AG20443 (cell line): ENCODE measurements at regions not wholly inside any gene's neighbourhood (a gene's known extent, or its start where the extent isn't known, plus 50 kb on each side); places are given as distances from the start of the nearest gene placed in this dataset.
A peak's percentile ranks its signal among the peaks of the same experiment; 100 is the strongest.
"Not testable (repeated sequence)": the region's sequence is repeated elsewhere in the genome, so short reads cannot be mapped to it uniquely, and the experiment has no call there.

Source experiments
- DNase-seq: peaks from one replicate; pipeline ENCODE4 v3.0.0; 2012; ENCODE audit warnings: low spot score, mixed read lengths

- no peak for DNase-seq
Observed at GRCh38 chr12:38016602-38017001, 300.0 kb upstream of the ALG10B start.

DNA sequence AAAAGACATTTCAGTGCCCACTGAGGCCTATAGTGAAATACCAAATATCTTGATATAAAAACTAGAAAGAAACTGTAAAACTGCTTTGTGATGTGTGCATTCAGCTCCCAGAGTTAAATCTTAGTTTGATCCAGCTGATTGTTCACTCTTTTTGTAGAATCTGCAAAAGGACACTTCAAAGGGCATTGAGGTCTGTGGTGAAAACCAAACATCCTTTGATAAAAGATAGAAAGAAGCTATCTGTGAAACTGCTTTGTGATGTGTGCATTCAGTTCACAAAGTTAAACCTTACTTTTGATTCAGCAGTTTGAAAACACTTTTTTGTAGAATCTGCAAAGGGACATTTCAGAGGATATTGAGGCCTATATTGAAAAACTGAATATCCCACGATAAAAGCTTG lies 290.7 kb upstream of the ALG10B start:
- no peak for DNase-seq

DNA sequence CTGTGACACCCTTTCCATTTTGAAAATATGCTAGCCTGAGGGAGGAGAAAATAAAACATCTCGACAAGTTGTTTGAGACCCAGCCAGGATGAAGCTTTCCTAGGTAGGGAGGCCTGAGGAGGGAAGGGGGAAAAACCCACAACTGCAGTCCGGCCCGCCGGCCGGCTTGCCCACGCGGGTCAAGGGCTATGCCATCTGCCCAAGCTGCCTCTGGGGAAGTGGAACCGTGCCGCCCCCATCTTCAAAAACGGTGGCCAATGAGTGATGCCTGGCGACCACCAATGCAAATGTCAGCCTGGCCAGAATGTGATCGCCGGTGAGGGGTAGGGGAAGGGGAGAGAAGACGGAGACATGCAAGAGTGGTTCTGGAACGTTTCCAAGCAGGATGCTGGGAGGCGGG lies 263.5 kb upstream of the ALG10B start:
- no peak for DNase-seq

DNA sequence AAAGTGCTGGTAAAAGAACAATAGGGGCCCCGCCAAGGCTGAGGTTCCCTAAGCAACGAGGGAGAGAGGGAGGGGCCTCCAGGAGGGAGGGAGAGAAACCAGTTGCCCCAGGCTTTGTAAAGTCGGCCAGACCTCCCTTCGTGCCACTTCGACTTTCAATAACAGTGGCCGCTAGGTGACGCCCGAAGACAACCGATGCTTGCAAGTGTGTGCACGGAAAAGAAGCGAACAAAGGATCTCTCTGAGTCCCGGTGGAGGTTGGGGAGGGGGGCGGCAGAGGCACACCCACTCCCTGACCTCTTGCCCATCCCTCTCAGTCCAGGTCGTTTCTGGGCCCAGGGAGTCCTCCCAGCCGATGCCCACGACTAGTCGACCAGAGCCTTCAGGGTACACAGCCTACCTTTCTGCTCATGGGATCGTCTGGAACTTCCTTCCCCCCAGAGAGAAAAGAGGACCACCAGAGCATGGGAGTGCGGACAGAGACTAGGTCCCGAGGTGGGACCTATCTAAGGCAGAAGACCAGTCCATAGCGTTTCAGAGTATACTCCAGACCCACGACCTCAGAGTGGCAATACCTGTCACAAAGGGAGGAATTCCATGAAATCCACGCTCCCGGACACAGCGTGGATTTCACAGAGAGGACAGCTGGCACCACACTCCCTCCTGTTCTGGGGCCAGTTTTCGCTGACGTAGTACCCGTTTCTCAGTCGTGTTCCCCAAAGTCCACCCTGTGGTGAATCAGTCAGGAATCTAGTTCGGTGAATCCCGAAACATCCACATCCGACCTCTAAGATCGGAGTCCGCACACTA lies 262.7 kb upstream of the ALG10B start:
- DNase-seq: no peak

DNA sequence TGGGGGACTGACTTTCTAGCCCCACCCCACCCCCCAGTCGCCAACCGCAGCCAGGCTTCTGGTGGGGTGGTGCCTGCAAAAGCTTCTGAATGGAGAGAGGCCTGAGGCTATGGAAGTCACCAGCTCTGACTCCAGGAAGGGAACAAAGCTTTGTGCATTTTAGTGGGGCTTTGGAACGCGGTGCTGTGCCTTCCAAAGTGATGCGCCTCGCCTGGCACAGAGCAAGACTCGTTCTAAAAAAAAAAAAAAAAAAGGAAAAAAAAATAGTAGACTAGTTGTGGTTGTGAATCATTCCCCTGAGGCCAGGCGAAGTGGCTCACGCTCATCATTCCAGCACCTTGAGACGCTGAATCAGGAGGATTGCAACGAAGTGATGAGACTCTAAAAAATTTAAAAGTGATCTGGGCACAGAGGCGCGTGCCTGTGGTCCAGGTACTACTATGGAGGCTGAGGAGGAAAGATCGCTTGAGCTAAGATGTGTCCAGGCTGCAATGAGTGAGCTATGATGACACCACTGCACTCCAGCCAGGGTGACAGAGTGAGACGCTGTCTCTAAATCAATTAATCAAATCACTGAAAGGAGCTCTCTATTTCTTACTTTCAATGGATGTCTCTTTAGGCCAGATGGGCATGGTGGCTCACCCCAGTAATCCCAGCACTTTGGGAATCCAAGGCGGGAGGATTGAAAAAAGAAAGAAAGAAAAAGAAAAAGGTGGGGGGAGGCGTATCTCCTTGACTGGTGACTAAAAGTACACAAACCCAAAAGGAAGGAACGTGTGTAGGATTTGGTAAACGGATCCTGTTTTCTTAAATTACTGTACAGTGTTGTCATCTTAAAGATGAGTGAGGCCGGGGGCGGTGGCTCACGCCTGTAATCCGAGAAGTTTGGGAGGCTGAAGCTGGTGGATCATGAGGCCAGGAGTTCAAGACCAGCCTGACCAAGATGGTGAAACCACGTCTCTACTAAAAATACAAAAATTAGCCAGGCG lies 259.6 kb upstream of the ALG10B start:
- DNase-seq: no peak

DNA sequence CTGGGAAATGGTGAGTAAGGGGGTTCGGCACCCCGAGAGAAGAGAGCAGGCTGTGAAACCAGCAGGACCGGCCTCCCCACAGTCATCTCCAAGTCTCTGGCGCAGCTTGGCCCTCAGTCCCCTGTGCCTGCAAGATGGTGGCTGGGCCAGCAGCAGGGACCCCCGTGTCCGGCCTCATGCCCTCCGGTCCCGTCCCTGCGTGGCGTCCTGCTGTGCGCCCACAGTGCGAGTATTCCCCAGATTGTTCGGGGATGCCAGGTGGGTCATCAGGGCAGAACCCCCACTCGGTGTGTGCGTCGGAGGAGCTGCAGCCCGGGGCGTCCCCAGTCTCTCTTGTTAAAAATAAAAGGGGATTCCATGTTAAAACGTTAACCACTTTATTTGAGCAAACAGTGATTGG lies 216.9 kb upstream of the ALG10B start:
- no peak for DNase-seq

- no peak for DNase-seq
Observed at GRCh38 chr12:38101753-38102152, 214.8 kb upstream of the ALG10B start.

- no peak for DNase-seq
Observed at GRCh38 chr12:38102197-38102596, 214.4 kb upstream of the ALG10B start.

GRCh38 chr12:38110026-38110699 lies 206.4 kb upstream of the ALG10B start:
- DNase-seq: no peak

GRCh38 chr12:38113991-38114390 lies 202.6 kb upstream of the ALG10B start:
- DNase-seq: no peak

GRCh38 chr12:38116968-38117367 lies 199.6 kb upstream of the ALG10B start:
- no peak for DNase-seq

DNA sequence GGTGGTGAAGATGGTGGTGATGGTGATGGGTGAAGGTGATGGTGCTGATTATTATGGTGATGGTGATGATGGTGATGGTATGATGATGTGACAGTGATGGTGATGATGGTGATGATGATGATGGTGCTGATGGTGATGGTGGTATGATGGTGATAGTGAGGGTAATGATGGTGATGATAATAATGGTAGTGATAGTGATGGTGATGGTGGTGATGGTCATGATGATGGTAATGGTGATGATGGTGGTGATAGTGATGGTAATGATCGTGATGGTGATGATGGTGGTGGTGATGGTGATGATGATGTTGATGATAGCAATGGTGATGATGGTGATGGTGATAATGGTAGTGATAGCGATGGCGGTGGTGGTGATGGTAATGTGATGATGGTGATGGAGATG lies 197.9 kb upstream of the ALG10B start:
- no peak for DNase-seq

DNA sequence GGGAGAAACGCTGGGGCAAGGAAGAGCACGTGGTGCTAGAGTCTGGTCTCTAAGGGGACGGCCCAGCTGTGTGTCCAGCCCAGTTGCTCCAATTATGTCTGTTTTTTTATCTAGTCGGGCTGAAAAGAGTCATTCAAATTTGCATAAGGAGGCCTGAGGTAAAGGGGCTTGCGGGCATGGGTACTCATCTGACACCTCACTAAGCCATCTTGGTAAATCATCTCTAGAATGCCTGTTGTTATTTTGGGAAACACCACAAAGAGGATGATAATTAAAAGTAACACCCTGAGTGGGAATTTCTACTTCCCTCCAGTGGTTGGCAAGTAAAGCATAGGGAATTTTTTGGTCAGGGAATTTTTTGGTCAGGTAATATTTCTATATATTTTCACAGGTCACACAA lies 196.1 kb upstream of the ALG10B start:
- no peak for DNase-seq

- DNase-seq: not testable (repeated sequence)
Observed at GRCh38 chr12:38123028-38123427, 193.5 kb upstream of the ALG10B start.

DNA sequence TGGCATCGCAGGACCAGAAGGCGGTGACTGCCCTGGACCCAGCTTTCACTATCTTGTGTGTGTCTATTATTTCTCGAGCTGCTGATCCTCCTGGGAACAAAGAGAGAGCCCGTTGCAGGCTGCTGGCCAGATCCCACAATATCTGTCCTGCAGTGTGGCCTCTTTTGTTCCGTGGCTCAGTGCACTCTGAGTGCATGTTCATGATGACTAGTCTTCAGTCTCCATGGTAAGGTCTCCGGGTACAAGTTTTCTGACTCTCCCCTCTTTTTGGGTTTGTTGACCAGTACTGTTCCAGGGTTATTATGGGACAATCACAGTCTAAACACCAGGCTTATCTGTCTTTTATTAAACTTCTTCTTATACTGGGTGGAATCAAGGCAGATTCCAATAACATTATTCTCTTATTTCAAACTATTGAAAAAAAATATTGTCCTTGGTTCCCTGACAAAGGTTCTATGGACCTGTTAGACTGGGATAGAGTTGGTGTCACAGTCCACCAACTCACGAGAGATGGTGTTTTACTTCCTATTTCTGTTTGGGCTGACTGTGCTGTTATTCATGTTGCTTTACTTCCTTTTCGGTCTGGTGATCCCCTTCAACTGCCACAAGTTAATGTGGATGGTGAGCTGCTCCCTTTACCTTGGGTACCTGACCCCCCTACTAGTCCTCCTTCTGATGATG lies 192.9 kb upstream of the ALG10B start:
- no peak for DNase-seq

DNA sequence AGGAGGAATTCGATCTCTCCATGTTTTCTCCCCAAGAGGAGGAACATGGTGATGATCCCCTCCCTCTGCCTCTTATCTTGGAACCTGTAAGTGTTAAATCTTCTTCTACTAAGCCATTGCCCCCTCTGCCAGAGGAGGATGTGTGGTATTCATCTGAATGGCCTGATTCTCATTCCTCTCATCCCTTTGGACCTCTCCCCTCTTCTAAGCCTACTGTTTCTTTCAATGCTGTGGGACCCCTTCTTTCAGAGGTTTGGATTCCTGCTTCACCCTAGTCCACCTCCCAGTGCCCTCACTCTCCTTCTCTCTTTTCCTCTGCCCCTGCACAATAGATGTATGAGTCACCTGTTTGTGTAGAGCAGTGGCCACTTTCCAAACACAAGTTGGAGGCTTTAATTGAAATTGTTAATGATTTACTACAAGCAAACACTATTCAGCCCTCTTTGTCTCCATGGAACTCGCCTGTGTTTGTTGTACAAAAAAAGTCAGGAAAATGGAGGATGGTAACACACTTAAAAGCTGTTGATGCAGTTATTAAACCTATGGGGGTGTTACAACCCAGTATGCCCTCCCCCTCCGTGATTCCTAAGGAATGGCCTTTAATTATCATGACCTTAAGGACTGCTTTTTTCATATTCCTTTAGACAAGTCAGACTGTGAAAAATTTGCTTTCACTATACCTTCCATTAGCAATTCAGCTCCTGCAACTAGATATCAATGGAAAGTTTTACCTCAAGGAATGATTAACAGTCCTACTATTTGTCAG lies 192.1 kb upstream of the ALG10B start:
- DNase-seq: no peak

DNA sequence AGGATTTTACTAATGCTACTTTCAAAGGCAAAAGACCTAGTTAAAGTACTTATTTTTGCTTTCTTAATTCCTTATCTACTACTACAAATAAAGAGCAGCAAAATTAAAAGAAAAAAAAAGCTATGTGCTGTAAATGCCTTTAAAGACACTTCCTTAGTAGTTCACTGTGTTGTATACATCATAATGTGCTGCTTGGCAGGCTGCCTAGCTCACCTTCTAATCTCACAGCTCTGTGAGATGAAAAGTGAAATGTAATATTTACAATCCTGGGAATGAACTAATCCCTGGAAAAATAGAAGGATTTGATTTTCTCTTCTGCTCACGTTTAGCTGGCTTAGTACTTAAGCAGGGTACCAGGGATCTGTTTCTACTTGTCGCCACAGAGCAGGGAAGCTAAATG lies 184.4 kb upstream of the ALG10B start:
- no peak for DNase-seq

DNA sequence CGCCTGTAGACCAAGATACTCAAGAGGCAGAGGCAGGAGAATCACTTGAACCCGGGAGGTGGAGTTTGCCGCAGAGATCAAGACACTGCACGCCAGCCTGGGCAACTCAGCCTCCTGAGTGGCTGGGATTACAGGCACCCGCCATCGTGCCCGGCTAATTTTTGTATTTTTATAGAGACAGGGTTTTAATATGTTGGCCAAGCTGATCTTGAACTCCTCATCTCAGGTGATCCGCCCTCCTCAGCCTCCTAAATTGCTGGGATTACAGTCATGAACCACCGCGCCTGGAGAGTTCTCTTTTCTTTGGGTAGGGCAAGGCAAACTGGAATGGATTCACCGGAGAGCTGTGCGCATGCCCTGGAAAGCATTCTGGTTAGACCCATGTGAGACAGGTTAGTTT lies 179.3 kb upstream of the ALG10B start:
- no peak for DNase-seq

- DNase-seq: no peak
Observed at GRCh38 chr12:38137716-38138115, 178.9 kb upstream of the ALG10B start.

GRCh38 chr12:38138225-38139221 lies 178.1 kb upstream of the ALG10B start:
- DNase-seq: peak; percentile 76
